ENCODE measurements at regions not wholly inside any gene's neighbourhood (a gene's known extent, or its start where the extent isn't known, plus 50 kb on each side); places are given as distances from the start of the nearest gene placed in this dataset.

- TF ChIP-seq ZFX (IDR thresholded peaks at IDR 0.05; ENCODE audit: borderline replicate concordance), result no peak
- no peak overlapping the region for H3K27ac ChIP-seq
Measured at GRCh38 chr10:71053169-71053895, 159.0 kb upstream of the UNC5B start.

GRCh38 chr10:71058308-71058707 lies 154.1 kb upstream of the UNC5B start:
- TF ChIP-seq ZFX (IDR thresholded peaks at IDR 0.05; ENCODE audit: borderline replicate concordance), result no peak
- TF ChIP-seq, protein P1, sequence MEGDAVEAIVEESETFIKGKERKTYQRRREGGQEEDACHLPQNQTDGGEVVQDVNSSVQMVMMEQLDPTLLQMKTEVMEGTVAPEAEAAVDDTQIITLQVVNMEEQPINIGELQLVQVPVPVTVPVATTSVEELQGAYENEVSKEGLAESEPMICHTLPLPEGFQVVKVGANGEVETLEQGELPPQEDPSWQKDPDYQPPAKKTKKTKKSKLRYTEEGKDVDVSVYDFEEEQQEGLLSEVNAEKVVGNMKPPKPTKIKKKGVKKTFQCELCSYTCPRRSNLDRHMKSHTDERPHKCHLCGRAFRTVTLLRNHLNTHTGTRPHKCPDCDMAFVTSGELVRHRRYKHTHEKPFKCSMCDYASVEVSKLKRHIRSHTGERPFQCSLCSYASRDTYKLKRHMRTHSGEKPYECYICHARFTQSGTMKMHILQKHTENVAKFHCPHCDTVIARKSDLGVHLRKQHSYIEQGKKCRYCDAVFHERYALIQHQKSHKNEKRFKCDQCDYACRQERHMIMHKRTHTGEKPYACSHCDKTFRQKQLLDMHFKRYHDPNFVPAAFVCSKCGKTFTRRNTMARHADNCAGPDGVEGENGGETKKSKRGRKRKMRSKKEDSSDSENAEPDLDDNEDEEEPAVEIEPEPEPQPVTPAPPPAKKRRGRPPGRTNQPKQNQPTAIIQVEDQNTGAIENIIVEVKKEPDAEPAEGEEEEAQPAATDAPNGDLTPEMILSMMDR (IDR thresholded peaks at IDR 0.05), result no peak
- no peak overlapping the region for H3K27ac ChIP-seq

GRCh38 chr10:71059054-71059818 lies 153.1 kb upstream of the UNC5B start:
- no peak overlapping the region for H3K27ac ChIP-seq
- TF ChIP-seq, protein P1 (IDR thresholded peaks at IDR 0.05), result no peak

DNA sequence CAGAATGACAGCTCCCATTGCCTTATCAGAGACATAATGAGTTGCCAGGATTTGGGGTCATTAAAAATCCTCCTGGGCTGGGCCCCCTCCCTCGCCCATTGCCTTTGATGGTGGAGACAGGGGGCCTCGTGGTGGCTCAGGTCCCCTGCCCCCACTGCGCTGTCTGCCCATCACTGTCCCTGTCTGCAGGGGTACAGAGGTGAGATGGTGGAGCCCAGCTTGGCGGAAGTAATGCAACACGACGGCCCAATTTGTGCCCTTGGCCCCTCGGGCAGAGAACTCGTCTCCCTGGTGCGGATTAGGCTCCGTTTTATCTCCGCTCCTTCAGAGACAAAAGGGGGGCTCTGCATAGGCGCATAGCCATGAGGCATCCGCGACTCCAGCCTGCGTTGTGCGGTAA lies 152.4 kb upstream of the UNC5B start:
- TF ChIP-seq, protein P1 (IDR thresholded peaks at IDR 0.05), result no peak
- no peak for TF ChIP-seq ZFX (IDR thresholded peaks at IDR 0.05; ENCODE audit: borderline replicate concordance)
- H3K27ac ChIP-seq, result no peak overlapping the region

DNA sequence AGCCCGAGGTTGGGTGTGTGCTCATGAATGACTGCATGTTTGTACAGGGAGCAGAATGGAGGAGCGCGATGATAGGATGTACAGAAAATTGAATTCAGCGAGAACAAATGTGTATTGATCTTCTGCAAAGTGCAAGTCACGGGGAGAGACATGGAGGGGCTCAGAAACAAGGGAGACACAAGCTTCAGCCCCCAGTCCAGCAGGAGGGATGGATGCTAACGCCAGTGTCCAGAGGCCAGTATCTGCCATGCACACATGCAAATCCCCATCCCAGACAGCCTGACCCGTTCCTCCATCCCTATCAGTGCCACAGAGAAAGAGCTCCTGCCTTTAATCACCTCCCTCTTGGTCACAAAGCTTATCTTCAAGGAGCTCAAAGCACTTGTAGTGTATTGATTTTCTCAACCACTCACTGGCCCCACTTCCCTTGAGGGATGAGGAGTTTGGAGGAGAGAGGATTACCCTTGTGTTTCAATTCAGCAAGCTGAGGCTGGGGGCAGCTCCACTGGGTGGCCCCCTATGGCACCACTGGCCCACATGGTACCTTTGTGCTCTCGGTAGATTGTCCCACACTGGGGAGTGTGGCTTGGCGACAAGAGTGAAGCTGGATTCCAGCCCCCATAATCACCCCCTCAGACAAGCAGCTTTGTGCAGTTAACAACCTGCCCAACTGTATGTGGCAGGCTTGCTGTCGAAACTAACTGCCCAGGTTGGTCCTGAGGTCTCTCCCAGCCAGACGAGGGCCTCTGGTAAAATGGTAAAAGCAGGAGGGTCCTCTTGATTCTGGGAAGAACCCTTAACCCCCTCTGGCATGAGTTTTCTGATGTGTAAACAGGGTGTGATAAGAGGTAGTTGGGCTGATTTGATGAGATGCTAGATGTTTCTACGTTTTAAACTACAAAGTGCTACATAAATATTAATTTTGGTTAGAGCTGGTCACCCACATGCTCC lies 151.6 kb upstream of the UNC5B start:
- TF ChIP-seq, protein P1 (IDR thresholded peaks at IDR 0.05), result no peak
- no peak for TF ChIP-seq ZFX (IDR thresholded peaks at IDR 0.05; ENCODE audit: borderline replicate concordance)
- no peak overlapping the region for H3K27ac ChIP-seq

- H3K27ac ChIP-seq, result no peak overlapping the region
- TF ChIP-seq, protein P1 (IDR thresholded peaks at IDR 0.05), result no peak
- TF ChIP-seq ZFX (IDR thresholded peaks at IDR 0.05; ENCODE audit: borderline replicate concordance), result no peak
Measured at GRCh38 chr10:71061472-71061871, 150.9 kb upstream of the UNC5B start.

GRCh38 chr10:71062156-71062555 lies 150.2 kb upstream of the UNC5B start:
- TF ChIP-seq, protein P1 (IDR thresholded peaks at IDR 0.05), result no peak
- no peak for TF ChIP-seq ZFX (IDR thresholded peaks at IDR 0.05; ENCODE audit: borderline replicate concordance)
- H3K27ac ChIP-seq, result no peak overlapping the region
